Coronary artery (tissue), 2 donors: ENCODE measurements at regions not wholly inside any gene's neighbourhood (a gene's known extent, or its start where the extent isn't known, plus 50 kb on each side); places are given as distances from the start of the nearest gene placed in this dataset.

Source experiments
- DNase-seq: peaks from one replicate; pipeline ENCODE4 v3.0.0-alpha.2; 2017; ENCODE audit warnings: low spot score
- H3K27ac ChIP-seq, 2 donors: fragments of 200-600 bp; sonication (generic); one replicate each; pipeline ENCODE4 v1.5.1; 2016 to 2019
- H3K4me3 ChIP-seq: fragments of 200-600 bp; sonication (generic); 2 replicates; pipeline ENCODE4 v1.5.1; 2016; ENCODE audit warnings: mild to moderate bottlenecking, moderate library complexity
- TF ChIP-seq, protein P1 (sequence below): fragments of 200-600 bp; sonication (generic); IDR thresholded peaks from one replicate; pipeline ENCODE4 v1.5.1; 2019; ENCODE audit warnings: antibody characterized with exemption

- DNase-seq: no peak
- Histone ChIP-seq H3K27ac (no peak overlapping the region), H3K4me3 (no peak overlapping the region)
- TF ChIP-seq, protein P1, sequence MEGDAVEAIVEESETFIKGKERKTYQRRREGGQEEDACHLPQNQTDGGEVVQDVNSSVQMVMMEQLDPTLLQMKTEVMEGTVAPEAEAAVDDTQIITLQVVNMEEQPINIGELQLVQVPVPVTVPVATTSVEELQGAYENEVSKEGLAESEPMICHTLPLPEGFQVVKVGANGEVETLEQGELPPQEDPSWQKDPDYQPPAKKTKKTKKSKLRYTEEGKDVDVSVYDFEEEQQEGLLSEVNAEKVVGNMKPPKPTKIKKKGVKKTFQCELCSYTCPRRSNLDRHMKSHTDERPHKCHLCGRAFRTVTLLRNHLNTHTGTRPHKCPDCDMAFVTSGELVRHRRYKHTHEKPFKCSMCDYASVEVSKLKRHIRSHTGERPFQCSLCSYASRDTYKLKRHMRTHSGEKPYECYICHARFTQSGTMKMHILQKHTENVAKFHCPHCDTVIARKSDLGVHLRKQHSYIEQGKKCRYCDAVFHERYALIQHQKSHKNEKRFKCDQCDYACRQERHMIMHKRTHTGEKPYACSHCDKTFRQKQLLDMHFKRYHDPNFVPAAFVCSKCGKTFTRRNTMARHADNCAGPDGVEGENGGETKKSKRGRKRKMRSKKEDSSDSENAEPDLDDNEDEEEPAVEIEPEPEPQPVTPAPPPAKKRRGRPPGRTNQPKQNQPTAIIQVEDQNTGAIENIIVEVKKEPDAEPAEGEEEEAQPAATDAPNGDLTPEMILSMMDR: no peak
Measured at GRCh38 chr1:79839882-79840281, 833.4 kb upstream of the ADGRL4 start.

DNA sequence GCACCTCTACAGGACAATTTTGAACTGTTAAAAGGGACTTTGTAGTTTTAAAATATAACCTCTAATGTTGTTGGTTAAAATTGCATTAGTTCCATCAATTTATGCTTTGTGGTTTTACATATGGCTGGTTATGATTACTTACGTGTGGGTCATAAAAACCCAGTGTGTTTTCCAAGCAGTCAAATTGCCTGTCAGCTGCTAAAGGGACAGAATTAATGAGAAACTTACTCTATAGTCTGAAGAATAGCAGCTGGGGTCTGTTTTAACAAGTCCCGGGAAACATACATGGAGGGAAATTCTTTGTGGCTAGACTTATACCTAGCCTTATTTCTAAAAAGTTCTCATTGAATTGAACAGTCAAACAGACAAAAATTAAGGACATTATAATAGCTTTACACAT lies 820.9 kb upstream of the ADGRL4 start:
- DNase-seq: no peak
- Histone ChIP-seq H3K4me3 (no peak overlapping the region), H3K27ac (no peak overlapping the region)
- TF ChIP-seq, protein P1: no peak

GRCh38 chr1:79825551-79825950 lies 819.0 kb upstream of the ADGRL4 start:
- no peak for DNase-seq
- TF ChIP-seq, protein P1: no peak
- no peak overlapping the region for H3K4me3 ChIP-seq
- H3K27ac ChIP-seq: no peak overlapping the region

DNA sequence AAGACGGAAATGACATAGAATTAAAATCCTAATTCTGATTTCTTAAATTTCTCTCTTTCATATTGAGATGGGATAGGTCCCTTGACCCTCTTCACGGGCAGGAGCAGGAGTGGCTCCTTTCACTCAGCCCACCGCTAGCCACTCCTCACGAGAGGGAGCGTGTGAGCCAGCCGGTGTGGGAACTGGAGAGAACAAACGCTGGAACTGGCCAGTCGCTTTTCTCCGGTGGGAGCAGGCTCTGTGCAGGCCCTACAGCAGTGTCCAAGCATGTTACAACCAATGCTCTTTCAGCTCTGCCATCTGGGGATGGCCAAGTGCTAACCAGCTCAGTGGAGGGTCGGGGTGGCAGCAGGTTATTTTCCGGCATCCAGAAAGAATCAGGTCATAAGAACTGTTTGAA lies 815.5 kb upstream of the ADGRL4 start:
- DNase-seq: no peak
- TF ChIP-seq, protein P1: no peak
- H3K27ac ChIP-seq: no peak overlapping the region
- no peak overlapping the region for H3K4me3 ChIP-seq

- TF ChIP-seq, protein P1: no peak
- Histone ChIP-seq H3K4me3 (no peak overlapping the region), H3K27ac (no peak overlapping the region)
- no peak for DNase-seq
Measured at GRCh38 chr1:79819140-79819539, 812.6 kb upstream of the ADGRL4 start.

- no peak overlapping the region for H3K27ac ChIP-seq
- no peak overlapping the region for H3K4me3 ChIP-seq
- TF ChIP-seq, protein P1: no peak
- no peak for DNase-seq
Measured at GRCh38 chr1:79817031-79817560, 810.6 kb upstream of the ADGRL4 start.

DNA sequence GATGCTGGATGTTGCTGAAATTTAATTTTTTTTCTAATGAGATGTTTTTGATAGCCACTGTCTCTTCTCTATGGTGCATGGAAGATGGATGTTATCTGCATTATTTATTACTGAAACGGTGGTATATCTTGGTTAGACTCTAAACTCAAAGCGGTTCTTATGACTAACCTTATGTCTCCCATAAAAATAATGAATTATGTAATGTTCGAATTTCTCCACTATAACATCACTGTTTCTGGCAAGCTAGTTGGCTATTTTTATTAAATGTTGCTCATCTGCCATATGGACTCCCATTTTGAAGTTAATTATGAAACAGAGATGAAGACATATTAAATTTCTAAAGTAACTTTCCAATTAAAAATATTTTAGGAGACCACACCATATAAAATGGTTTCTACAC lies 808.6 kb upstream of the ADGRL4 start:
- DNase-seq: no peak
- H3K27ac ChIP-seq: no peak overlapping the region
- TF ChIP-seq, protein P1: no peak
- H3K4me3 ChIP-seq: no peak overlapping the region
